Type B pancreatic cell (in vitro differentiated cells): ENCODE measurements at regions not wholly inside any gene's neighbourhood (a gene's known extent, or its start where the extent isn't known, plus 50 kb on each side); places are given as distances from the start of the nearest gene placed in this dataset.
"Not testable (repeated sequence)": the region's sequence is repeated elsewhere in the genome, so short reads cannot be mapped to it uniquely, and the experiment has no call there.

Experiments used
- DNase-seq: peaks from one replicate; pipeline ENCODE4 v3.0.0; 2021; ENCODE audit warnings: mixed read lengths; ENCODE audit not compliant: unreplicated experiment; ENCODE audit errors: extremely low spot score
- H3K27ac Mint-ChIP-seq: 2 replicates; pipeline ENCODE4 v1.8.0; 2021; ENCODE audit warnings: mild to moderate bottlenecking, mixed read lengths
- H3K27me3 Mint-ChIP-seq: 2 replicates; pipeline ENCODE4 v1.8.0; 2021; ENCODE audit warnings: mixed read lengths
- H3K36me3 Mint-ChIP-seq: 2 replicates; pipeline ENCODE4 v1.8.0; 2021; ENCODE audit warnings: mixed read lengths
- H3K4me1 Mint-ChIP-seq: one replicate; pipeline ENCODE4 v1.8.0; 2021; ENCODE audit warnings: mixed read lengths; ENCODE audit not compliant: unreplicated experiment
- H3K4me3 Mint-ChIP-seq: 2 replicates; pipeline ENCODE4 v1.8.0; 2021; ENCODE audit warnings: mild to moderate bottlenecking, mixed read lengths
- H3K9me3 Mint-ChIP-seq: 2 replicates; pipeline ENCODE4 v1.8.0; 2021; ENCODE audit warnings: mixed read lengths
- CTCF ChIP-seq: fragments of 200-600 bp; sonication (generic); conservative IDR thresholded peaks from 2 replicates; pipeline ENCODE4 v1.5.0; 2021; ENCODE audit warnings: antibody characterized with exemption, mild to moderate bottlenecking

- no peak for DNase-seq
- H3K4me3 Mint-ChIP-seq = no peak overlapping the region
- no peak overlapping the region for H3K27ac Mint-ChIP-seq
- peaks cover 5% of the 10 kb centered on the region for H3K9me3 Mint-ChIP-seq
- H3K4me1 Mint-ChIP-seq = no peaks in the 10 kb centered on the region
- H3K36me3 Mint-ChIP-seq = no peaks in the 10 kb centered on the region
- peaks cover 8% of the 10 kb centered on the region for H3K27me3 Mint-ChIP-seq
- no peak for TF ChIP-seq CTCF
Measured at GRCh38 chr6:134772671-134773360, 177.1 kb downstream of the ALDH8A1 start.

DNA sequence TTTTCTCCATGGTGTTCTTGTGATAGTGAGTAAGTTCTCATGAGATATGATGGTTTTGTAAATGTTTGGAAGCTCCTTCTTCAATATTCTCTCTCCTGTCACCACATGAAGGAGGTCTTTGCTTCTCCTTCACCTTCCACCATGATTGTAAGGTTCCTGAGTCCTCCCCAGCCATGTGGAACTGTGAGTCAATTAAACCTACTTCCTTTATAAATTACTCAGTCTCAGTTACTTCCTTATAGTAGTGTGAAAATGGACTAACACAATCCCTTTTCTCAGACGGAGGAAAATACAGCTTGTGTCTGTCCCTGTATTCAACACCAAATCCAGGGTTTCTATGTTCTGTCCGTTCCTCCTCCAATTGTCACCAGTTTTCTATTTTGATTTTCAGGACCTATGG lies 181.0 kb downstream of the ALDH8A1 start:
- Mint-ChIP-seq H3K27me3 (peaks cover 6% of the 10 kb centered on the region), H3K27ac (no peak overlapping the region), H3K4me1 (no peaks in the 10 kb centered on the region), H3K4me3 (no peak overlapping the region), H3K9me3 (no peaks in the 10 kb centered on the region), H3K36me3 (no peaks in the 10 kb centered on the region)
- DNase-seq = no peak
- TF ChIP-seq CTCF = no peak

DNA sequence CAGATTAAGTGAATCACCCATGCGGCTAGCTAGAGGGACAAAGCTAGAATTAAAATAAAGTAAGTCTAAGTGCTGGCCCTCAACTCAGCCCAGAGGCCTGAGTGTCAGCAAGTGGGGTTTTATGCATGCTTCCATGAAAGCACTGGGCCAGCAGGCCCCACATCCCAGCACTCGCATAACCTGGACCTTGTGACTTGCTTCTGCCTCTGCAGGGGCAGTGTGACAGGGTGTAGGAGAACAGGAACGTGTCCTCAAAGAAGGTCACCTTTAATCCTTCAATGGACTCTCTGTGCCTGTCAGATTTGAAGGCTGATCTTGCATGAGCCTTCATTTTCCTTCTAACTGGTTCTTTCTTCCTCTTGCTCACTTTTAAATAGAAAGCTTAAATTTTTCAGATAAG lies 183.4 kb downstream of the ALDH8A1 start:
- H3K36me3 Mint-ChIP-seq = no peaks in the 10 kb centered on the region
- H3K4me1 Mint-ChIP-seq = no peaks in the 10 kb centered on the region
- H3K9me3 Mint-ChIP-seq = no peaks in the 10 kb centered on the region
- no peak overlapping the region for H3K4me3 Mint-ChIP-seq
- H3K27me3 Mint-ChIP-seq = peaks cover 6% of the 10 kb centered on the region
- no peak for TF ChIP-seq CTCF
- H3K27ac Mint-ChIP-seq = no peak overlapping the region
- DNase-seq = no peak

DNA sequence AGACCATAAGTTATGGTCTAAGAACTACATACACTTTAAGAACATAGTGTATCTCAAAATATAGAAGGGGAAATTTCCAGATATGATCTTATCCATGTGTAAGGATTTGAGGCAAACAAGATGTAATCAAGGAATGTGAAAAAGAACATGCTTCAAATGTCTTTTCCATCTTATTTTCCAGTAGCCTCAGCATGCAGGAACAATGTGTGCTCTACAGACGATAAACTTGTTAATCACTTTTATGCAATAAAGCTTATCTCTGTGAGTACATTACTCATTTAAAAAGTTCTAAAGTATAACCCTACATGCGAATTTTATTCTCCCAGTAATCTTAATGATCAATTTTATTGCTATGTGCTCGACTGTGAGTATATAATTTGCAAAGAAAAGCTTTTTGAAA lies 185.2 kb downstream of the ALDH8A1 start:
- no peak for TF ChIP-seq CTCF
- H3K27me3 Mint-ChIP-seq = peaks cover 6% of the 10 kb centered on the region
- no peaks in the 10 kb centered on the region for H3K9me3 Mint-ChIP-seq
- no peak overlapping the region for H3K4me3 Mint-ChIP-seq
- no peak overlapping the region for H3K27ac Mint-ChIP-seq
- no peaks in the 10 kb centered on the region for H3K36me3 Mint-ChIP-seq
- DNase-seq = no peak
- H3K4me1 Mint-ChIP-seq = no peaks in the 10 kb centered on the region

GRCh38 chr6:134763575-134763974 lies 186.3 kb downstream of the ALDH8A1 start:
- not testable (repeated sequence) for H3K4me1 Mint-ChIP-seq, DNase-seq, H3K27ac Mint-ChIP-seq, H3K36me3 Mint-ChIP-seq, H3K27me3 Mint-ChIP-seq, H3K4me3 Mint-ChIP-seq, H3K9me3 Mint-ChIP-seq

DNA sequence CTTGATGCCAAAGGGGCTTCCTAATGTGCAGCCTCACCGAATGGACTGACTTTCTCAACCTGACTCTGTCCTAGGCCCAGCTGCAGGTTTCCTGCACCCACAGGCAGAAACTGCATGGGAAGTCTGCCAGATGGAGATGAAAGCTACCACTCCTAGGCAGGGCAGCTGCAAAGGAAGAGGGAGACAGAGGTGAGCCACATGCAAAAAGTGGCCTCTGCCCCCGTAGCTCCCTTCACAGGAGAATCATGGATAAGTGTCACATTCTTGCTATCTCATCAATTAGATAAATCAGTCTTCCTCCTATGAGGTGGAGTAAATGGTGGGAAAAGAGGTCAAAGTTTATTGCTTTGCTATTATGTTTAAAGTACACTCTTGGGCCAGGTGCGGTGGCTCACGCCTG lies 191.3 kb downstream of the ALDH8A1 start:
- DNase-seq = no peak
- Mint-ChIP-seq H3K9me3 (no peaks in the 10 kb centered on the region), H3K4me1 (peaks cover 10% of the 10 kb centered on the region), H3K27ac (no peak overlapping the region), H3K27me3 (no peaks in the 10 kb centered on the region), H3K36me3 (no peaks in the 10 kb centered on the region), H3K4me3 (no peak overlapping the region)
- no peak for TF ChIP-seq CTCF
